ENCODE measurements at regions not wholly inside any gene's neighbourhood (a gene's known extent, or its start where the extent isn't known, plus 50 kb on each side); places are given as distances from the start of the nearest gene placed in this dataset.

DNA sequence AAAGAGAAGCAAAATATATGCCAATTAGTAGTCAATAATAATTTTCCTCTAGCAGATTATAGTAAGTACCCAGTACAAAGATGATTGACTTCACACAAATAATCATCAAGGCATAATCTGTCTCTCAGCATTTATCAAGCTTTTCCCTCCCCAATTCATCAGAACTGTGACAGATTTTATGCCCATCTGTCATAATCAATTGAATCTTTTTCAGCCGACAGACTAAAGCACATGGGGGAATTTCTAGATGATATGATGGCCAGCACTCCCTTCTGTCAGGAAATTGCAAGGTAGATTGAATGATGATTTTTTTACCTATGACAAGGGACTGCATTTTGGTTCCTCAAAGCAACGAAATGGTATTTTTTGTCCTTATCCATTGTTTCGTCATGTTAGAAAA, 227.1 kb upstream of the CYLC2 start:
- TF ChIP-seq SPI1 (IDR thresholded peaks at IDR 0.05; ENCODE audit: borderline replicate concordance, low read depth), result no peak
- no peak for TF ChIP-seq GABPA (IDR thresholded peaks at IDR 0.05; ENCODE audit: low read depth)
- TF ChIP-seq REST (IDR thresholded peaks at IDR 0.05; ENCODE audit: insufficient replicate concordance, low read depth), result no peak
- no peak for TF ChIP-seq POLR2AphosphoS5 (IDR thresholded peaks at IDR 0.05; ENCODE audit: low read depth)
- TF ChIP-seq, protein P1, sequence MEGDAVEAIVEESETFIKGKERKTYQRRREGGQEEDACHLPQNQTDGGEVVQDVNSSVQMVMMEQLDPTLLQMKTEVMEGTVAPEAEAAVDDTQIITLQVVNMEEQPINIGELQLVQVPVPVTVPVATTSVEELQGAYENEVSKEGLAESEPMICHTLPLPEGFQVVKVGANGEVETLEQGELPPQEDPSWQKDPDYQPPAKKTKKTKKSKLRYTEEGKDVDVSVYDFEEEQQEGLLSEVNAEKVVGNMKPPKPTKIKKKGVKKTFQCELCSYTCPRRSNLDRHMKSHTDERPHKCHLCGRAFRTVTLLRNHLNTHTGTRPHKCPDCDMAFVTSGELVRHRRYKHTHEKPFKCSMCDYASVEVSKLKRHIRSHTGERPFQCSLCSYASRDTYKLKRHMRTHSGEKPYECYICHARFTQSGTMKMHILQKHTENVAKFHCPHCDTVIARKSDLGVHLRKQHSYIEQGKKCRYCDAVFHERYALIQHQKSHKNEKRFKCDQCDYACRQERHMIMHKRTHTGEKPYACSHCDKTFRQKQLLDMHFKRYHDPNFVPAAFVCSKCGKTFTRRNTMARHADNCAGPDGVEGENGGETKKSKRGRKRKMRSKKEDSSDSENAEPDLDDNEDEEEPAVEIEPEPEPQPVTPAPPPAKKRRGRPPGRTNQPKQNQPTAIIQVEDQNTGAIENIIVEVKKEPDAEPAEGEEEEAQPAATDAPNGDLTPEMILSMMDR (IDR thresholded peaks at IDR 0.05; ENCODE audit: insufficient read depth, low read length), result no peak
- Histone ChIP-seq H3K27ac (replicated peaks) (no peak overlapping the region), H3K4me3 (replicated peaks; ENCODE audit: insufficient read depth, low read length) (no peak overlapping the region), H3K27me3 (ENCODE audit: insufficient read depth, poor library complexity, severe bottlenecking) (no peaks in the 10 kb centered on the region)
- no peak for DNase-seq (ENCODE audit: low read depth in 1 of 2, low spot score in 1 of 2)

GRCh38 chr9:102767076-102767475, 228.1 kb upstream of the CYLC2 start:
- TF ChIP-seq REST (IDR thresholded peaks at IDR 0.05; ENCODE audit: insufficient replicate concordance, low read depth) (no peak), SPI1 (IDR thresholded peaks at IDR 0.05; ENCODE audit: borderline replicate concordance, low read depth) (no peak), GABPA (IDR thresholded peaks at IDR 0.05; ENCODE audit: low read depth) (no peak), POLR2AphosphoS5 (IDR thresholded peaks at IDR 0.05; ENCODE audit: low read depth) (no peak)
- TF ChIP-seq, protein P1 (IDR thresholded peaks at IDR 0.05; ENCODE audit: insufficient read depth, low read length), result no peak
- Histone ChIP-seq H3K27ac (replicated peaks) (no peak overlapping the region), H3K27me3 (ENCODE audit: insufficient read depth, poor library complexity, severe bottlenecking) (no peaks in the 10 kb centered on the region), H3K4me3 (replicated peaks; ENCODE audit: insufficient read depth, low read length) (no peak overlapping the region)
- DNase-seq (ENCODE audit: low read depth in 1 of 2, low spot score in 1 of 2), result no peak

DNA sequence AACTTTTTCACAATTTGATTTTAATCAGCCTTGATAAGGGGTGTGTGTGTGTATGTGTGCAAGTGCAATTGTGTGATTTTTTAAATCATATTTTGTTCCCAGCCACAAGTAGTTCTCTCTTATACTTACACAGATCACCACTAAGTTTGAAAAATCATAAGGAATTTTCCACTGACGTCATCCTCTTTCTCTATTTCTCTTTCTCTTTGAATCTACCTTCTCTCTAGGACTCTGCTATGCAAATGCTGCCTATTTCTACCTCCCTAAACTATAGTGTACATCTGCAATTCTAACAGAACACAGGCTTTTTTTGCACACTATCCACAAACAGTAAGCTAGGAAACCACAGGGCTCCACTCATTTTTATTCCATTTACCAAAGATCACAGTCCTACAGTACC, 254.6 kb upstream of the CYLC2 start:
- Histone ChIP-seq H3K27me3 (ENCODE audit: insufficient read depth, poor library complexity, severe bottlenecking) (no peaks in the 10 kb centered on the region), H3K4me3 (replicated peaks; ENCODE audit: insufficient read depth, low read length) (no peak overlapping the region), H3K27ac (replicated peaks) (no peak overlapping the region)
- TF ChIP-seq, protein P1 (IDR thresholded peaks at IDR 0.05; ENCODE audit: insufficient read depth, low read length), result no peak
- TF ChIP-seq POLR2AphosphoS5 (IDR thresholded peaks at IDR 0.05; ENCODE audit: low read depth) (no peak), GABPA (IDR thresholded peaks at IDR 0.05; ENCODE audit: low read depth) (no peak), REST (IDR thresholded peaks at IDR 0.05; ENCODE audit: insufficient replicate concordance, low read depth) (no peak), SPI1 (IDR thresholded peaks at IDR 0.05; ENCODE audit: borderline replicate concordance, low read depth) (no peak)
- DNase-seq (ENCODE audit: low read depth in 1 of 2, low spot score in 1 of 2), result no peak
